Adipocyte (in vitro differentiated cells): ENCODE measurements at regions not wholly inside any gene's neighbourhood (a gene's known extent, or its start where the extent isn't known, plus 50 kb on each side); places are given as distances from the start of the nearest gene placed in this dataset.

Source experiments
- DNase-seq: peaks from one replicate; pipeline ENCODE4 v3.0.0-alpha.2; 2015; ENCODE audit warnings: low read depth
- H3K27me3 ChIP-seq: replicated peaks from 2 replicates; pipeline ENCODE4 v1.7.0; 2013; ENCODE audit warnings: mild to moderate bottlenecking, low read length, moderate library complexity; ENCODE audit not compliant: control insufficient read depth, insufficient read depth
- H3K36me3 ChIP-seq: 2 replicates; pipeline ENCODE4 v1.7.0; 2013; ENCODE audit warnings: low read length, mild to moderate bottlenecking, moderate library complexity; ENCODE audit not compliant: control insufficient read depth, insufficient read depth, severe bottlenecking
- H3K4me1 ChIP-seq: 2 replicates; pipeline ENCODE4 v1.7.0; 2013; ENCODE audit warnings: mild to moderate bottlenecking, low read length, moderate library complexity; ENCODE audit not compliant: control insufficient read depth, insufficient read depth
- H3K4me3 ChIP-seq: 2 replicates; pipeline ENCODE4 v1.7.0; 2013; ENCODE audit warnings: mild to moderate bottlenecking, low read length, moderate library complexity
- H3K9ac ChIP-seq: 2 replicates; pipeline ENCODE4 v1.7.0; 2013; ENCODE audit warnings: mild to moderate bottlenecking, low read length, moderate library complexity
- H3K9me3 ChIP-seq: 2 replicates; pipeline ENCODE4 v1.7.0; 2013; ENCODE audit warnings: mild to moderate bottlenecking, low read length, moderate library complexity; ENCODE audit not compliant: control insufficient read depth

GRCh38 chr3:46146548-46146947, 61.6 kb downstream of the CCR1 start:
- no peaks in the 10 kb centered on the region for H3K36me3 ChIP-seq
- no peaks in the 10 kb centered on the region for H3K9me3 ChIP-seq
- H3K9ac ChIP-seq, result no peak overlapping the region
- DNase-seq, result no peak
- H3K4me1 ChIP-seq, result peaks cover 4% of the 10 kb centered on the region
- H3K4me3 ChIP-seq, result no peak overlapping the region
- H3K27me3 ChIP-seq, result no peaks in the 10 kb centered on the region

DNA sequence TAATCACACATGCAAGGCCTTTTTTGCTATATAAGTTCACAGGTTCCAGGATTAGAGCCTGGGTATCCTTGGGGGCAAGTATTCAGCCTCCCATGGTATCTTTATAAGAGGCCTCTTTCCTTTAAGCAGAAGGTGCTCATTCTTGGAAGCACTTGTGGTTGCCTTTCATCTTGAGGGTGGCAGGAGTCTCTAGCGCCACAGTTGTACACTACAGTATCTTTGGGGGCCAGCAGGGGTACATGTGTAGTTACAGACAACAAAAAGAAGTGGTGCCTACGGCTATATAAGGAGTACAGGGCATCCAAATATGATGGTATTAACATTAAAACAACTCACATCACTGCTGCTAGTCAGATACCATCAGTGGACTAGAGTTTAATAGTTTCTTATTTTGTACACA, 62.1 kb downstream of the CCR1 start:
- peaks cover 4% of the 10 kb centered on the region for H3K4me1 ChIP-seq
- no peak for DNase-seq
- H3K9me3 ChIP-seq, result no peaks in the 10 kb centered on the region
- no peak overlapping the region for H3K9ac ChIP-seq
- no peaks in the 10 kb centered on the region for H3K36me3 ChIP-seq
- no peak overlapping the region for H3K4me3 ChIP-seq
- no peaks in the 10 kb centered on the region for H3K27me3 ChIP-seq

GRCh38 chr3:46145147-46145546, 63.0 kb downstream of the CCR1 start:
- H3K4me3 ChIP-seq, result no peak overlapping the region
- H3K9ac ChIP-seq, result no peak overlapping the region
- H3K36me3 ChIP-seq, result no peaks in the 10 kb centered on the region
- H3K4me1 ChIP-seq, result peaks cover 4% of the 10 kb centered on the region
- no peaks in the 10 kb centered on the region for H3K27me3 ChIP-seq
- DNase-seq, result no peak
- H3K9me3 ChIP-seq, result no peaks in the 10 kb centered on the region

- no peak overlapping the region for H3K4me3 ChIP-seq
- H3K9me3 ChIP-seq, result no peaks in the 10 kb centered on the region
- DNase-seq, result no peak
- H3K27me3 ChIP-seq, result no peaks in the 10 kb centered on the region
- H3K36me3 ChIP-seq, result no peaks in the 10 kb centered on the region
- H3K9ac ChIP-seq, result no peak overlapping the region
- H3K4me1 ChIP-seq, result peaks cover 4% of the 10 kb centered on the region
Observed at GRCh38 chr3:46143951-46144473, 64.1 kb downstream of the CCR1 start.

GRCh38 chr3:46141813-46142212, 66.3 kb downstream of the CCR1 start:
- no peaks in the 10 kb centered on the region for H3K27me3 ChIP-seq
- H3K9ac ChIP-seq, result no peak overlapping the region
- H3K36me3 ChIP-seq, result no peaks in the 10 kb centered on the region
- peaks cover 4% of the 10 kb centered on the region for H3K4me1 ChIP-seq
- H3K9me3 ChIP-seq, result no peaks in the 10 kb centered on the region
- H3K4me3 ChIP-seq, result no peak overlapping the region
- DNase-seq, result no peak

DNA sequence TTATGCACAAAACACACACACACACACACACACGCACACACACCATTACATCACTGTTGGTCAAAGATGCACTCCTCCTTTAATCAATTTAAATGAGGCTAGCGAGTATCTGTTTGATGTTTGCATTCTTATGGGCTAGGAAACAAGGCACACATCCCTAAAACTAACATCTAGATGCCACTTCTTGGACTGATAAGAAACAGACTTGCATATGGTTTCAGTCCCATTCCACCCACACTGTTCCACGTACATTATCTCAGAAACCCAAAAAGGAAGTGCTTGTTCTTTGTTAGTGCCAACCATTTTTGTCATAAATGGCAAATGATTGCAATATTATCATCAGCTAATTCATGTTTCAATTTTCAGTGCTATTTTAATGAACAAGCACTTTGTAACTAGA, 69.5 kb downstream of the CCR1 start:
- DNase-seq, result no peak
- no peaks in the 10 kb centered on the region for H3K9me3 ChIP-seq
- H3K36me3 ChIP-seq, result no peaks in the 10 kb centered on the region
- H3K9ac ChIP-seq, result no peak overlapping the region
- no peak overlapping the region for H3K4me3 ChIP-seq
- no peaks in the 10 kb centered on the region for H3K27me3 ChIP-seq
- H3K4me1 ChIP-seq, result no peaks in the 10 kb centered on the region

- Histone ChIP-seq H3K4me3 (no peak overlapping the region), H3K9me3 (no peaks in the 10 kb centered on the region), H3K27me3 (no peaks in the 10 kb centered on the region), H3K9ac (no peak overlapping the region), H3K4me1 (no peaks in the 10 kb centered on the region), H3K36me3 (no peaks in the 10 kb centered on the region)
- DNase-seq, result no peak
Observed at GRCh38 chr3:46135475-46135874, 72.6 kb downstream of the CCR1 start.

DNA sequence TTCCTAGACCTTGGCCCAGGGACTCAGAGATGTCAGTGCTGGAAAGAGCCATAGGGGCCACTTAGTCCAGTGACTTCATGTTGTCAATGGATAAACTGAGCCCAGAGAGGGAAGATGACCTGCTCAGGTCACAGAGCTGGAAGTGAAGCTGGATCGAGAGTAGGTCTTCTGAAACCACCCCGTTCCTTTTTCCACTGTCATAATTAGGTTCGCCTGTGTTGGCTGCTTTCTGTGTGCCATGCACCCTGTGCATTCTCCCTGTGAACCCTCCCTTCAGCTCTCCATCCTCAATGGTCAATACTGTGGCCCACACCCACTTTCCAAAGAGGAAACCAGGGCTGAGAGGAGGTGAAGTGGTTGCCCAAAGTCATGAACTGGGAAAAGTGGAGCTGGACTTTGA, 74.8 kb downstream of the CCR1 start:
- no peaks in the 10 kb centered on the region for H3K27me3 ChIP-seq
- H3K4me1 ChIP-seq, result peaks cover under 1% of the 10 kb centered on the region
- H3K9ac ChIP-seq, result no peak overlapping the region
- DNase-seq, result no peak
- no peak overlapping the region for H3K4me3 ChIP-seq
- H3K36me3 ChIP-seq, result no peaks in the 10 kb centered on the region
- no peaks in the 10 kb centered on the region for H3K9me3 ChIP-seq

DNA sequence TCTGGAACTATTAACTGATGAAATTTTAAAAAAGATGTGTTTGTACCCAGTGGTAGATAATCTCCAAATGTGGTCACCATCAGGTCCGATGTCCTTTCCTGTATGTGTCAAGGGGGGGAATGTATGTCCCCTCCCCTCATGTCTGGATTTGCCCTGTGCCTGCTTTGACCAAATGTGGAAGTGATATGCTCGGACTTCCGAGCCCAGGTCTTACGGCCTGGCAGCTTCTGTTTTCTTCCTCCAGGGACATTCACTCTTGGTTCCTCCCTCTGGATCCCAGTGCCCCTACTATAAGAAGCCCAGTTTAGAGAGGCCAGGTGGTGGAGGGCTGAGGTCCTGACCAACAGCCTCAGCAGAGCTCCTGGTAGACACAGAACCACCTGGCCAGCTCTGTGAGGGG, 75.5 kb downstream of the CCR1 start:
- no peaks in the 10 kb centered on the region for H3K27me3 ChIP-seq
- no peaks in the 10 kb centered on the region for H3K36me3 ChIP-seq
- peaks cover 8% of the 10 kb centered on the region for H3K4me1 ChIP-seq
- DNase-seq, result no peak
- H3K9me3 ChIP-seq, result no peaks in the 10 kb centered on the region
- no peak overlapping the region for H3K9ac ChIP-seq
- no peak overlapping the region for H3K4me3 ChIP-seq

DNA sequence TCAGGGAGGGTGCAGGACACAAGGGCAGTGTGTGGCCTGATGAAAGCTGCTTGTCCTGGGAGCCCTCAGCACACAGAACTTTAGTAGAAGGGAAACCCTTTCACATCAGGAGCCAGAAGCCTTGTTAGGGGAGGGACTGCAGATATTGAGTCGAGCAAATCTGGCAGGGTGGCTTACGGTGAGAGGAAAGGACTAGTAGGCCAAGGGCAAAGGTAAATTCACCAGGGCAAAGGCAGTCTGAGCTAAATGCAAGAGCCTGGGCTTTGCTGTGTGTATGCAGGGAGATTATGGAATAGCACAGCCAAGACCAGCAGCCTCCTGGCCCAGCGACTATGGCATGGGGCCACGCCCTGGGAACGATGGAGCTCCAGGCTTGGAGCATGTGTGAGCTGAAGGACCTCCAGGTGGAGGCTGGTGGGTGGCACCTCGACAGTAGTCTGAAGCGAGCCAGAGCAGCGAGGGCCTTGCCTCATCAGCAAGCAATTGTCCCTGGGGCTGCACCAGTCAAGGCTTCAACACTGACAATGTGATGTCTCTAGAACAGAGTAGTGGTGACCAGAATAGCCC, 76.1 kb downstream of the CCR1 start:
- no peak overlapping the region for H3K9ac ChIP-seq
- no peak for DNase-seq
- H3K4me3 ChIP-seq, result no peak overlapping the region
- no peaks in the 10 kb centered on the region for H3K27me3 ChIP-seq
- no peaks in the 10 kb centered on the region for H3K9me3 ChIP-seq
- H3K36me3 ChIP-seq, result no peaks in the 10 kb centered on the region
- H3K4me1 ChIP-seq, result peaks cover 14% of the 10 kb centered on the region

DNA sequence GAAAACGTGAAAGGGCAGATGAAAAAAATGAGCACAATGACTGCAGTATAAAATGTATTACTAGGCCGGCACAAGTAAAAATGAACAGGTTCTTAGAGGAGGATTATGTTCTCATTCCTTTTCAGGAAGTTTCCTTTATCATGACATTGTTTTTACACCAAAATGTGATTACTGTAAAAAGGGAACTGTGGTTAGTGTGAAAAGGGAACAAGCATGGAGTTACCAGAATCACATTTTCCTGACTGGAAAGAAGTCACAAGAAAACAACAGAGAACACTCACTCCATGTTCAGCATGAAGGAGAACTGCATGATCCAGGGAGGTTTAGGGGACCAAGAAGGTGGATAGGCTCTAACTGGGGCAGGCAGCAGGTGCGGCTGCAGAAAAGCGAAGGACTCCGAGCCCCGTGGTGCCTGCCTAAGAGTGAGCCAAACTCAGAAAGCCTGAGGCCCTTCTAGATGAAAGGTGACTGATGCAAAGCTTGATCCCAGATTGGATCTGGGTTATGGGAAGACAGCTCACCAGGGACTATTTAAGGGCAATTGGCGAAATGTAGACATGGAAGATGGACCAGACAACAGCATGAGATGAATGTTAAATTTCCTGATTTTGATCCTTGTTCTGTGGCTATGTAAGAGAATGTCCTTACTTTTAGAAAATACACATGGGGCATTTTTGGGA, 77.3 kb downstream of the CCR1 start:
- Histone ChIP-seq H3K4me1 (peaks cover 16% of the 10 kb centered on the region), H3K27me3 (no peaks in the 10 kb centered on the region), H3K36me3 (no peaks in the 10 kb centered on the region), H3K4me3 (no peak overlapping the region), H3K9ac (no peak overlapping the region), H3K9me3 (no peaks in the 10 kb centered on the region)
- no peak for DNase-seq
